Mesothelial cell of epicardium (in vitro differentiated cells): ENCODE measurements at regions not wholly inside any gene's neighbourhood (a gene's known extent, or its start where the extent isn't known, plus 50 kb on each side); places are given as distances from the start of the nearest gene placed in this dataset.

Experiments
- DNase-seq, 2 experiments: peaks; one replicate each; pipeline ENCODE4 v3.0.0; 2021; ENCODE audit warnings: low spot score in 2 of 2; ENCODE audit not compliant: unreplicated experiment in 2 of 2
- H3K27ac Mint-ChIP-seq: 2 replicates; pipeline ENCODE4 v1.8.0; 2021; ENCODE audit warnings: mixed read lengths
- H3K27me3 Mint-ChIP-seq: 2 replicates; pipeline ENCODE4 v1.8.0; 2021; ENCODE audit warnings: low read depth, mixed read lengths
- H3K36me3 Mint-ChIP-seq: 2 replicates; pipeline ENCODE4 v1.8.0; 2021; ENCODE audit warnings: mixed read lengths
- H3K4me1 Mint-ChIP-seq: 2 replicates; pipeline ENCODE4 v1.8.0; 2021; ENCODE audit warnings: mixed read lengths
- H3K4me3 Mint-ChIP-seq: 2 replicates; pipeline ENCODE4 v1.8.0; 2021; ENCODE audit warnings: mild to moderate bottlenecking, moderate library complexity, mixed read lengths
- H3K9me3 Mint-ChIP-seq: 2 replicates; pipeline ENCODE4 v1.8.0; 2021; ENCODE audit warnings: mixed read lengths
- CTCF ChIP-seq: fragments of 200-600 bp; sonication (generic); IDR thresholded peaks from one replicate; pipeline ENCODE4 v1.5.0; 2021; ENCODE audit warnings: antibody characterized with exemption; ENCODE audit not compliant: unreplicated experiment

DNA sequence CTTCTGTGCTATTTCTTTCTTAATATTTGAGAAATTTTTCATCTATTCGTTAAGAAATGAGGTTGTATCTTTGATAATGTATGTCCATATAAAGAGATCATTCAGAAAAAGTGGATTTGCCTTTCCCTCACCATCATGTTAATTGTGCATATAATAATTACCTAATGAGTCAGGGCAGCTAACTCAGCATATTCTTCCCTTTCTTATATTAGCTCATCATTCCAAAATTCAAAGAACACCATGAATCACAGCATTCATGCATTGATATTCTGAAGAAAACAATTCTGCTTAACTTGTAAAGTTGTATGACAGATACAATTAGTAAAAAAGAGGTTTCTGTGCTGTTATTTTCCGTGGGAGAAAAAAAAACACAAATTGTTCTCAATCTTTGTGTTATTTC lies 630.6 kb downstream of the TLE1 start:
- H3K27me3 Mint-ChIP-seq, result no peaks in the 10 kb centered on the region
- peaks cover 8% of the 10 kb centered on the region for H3K36me3 Mint-ChIP-seq
- H3K9me3 Mint-ChIP-seq, result peaks cover 31% of the 10 kb centered on the region
- no peak for DNase-seq
- no peaks in the 10 kb centered on the region for H3K4me1 Mint-ChIP-seq
- no peak overlapping the region for H3K4me3 Mint-ChIP-seq
- no peak overlapping the region for H3K27ac Mint-ChIP-seq
- no peak for TF ChIP-seq CTCF

DNA sequence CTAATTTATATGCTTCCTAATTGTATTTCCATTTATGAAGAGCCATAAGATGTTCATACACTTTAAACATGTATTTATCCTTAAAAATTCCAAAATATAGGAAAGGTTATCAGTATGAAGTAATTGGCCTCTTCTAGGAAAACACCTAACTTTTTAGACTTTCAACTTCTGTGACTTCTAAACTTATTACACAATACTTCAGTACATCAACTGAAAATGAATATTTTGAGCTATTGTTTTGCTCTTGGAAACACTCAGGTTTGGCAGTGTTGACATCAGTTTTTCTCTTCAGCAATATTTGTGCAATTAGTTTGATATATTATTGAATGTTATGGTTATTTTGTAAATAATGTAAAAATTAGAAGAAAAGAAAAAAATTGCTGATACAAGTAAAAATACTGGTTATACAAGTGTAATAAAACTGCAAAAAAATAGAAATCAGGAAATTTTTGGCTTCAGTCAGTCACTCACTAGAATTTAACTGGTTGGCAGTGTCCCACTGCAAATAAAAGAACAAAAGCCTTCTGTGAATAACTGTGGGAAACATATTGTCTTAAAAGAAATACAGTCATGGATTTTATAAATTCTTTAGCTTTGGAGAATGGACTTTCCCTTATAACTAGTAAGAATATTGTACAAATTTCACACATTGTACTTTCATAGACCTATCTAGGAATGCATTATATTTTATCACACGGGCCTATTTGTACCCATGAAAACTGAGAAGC lies 635.9 kb downstream of the TLE1 start:
- no peak for DNase-seq
- H3K36me3 Mint-ChIP-seq, result no peaks in the 10 kb centered on the region
- peaks cover 7% of the 10 kb centered on the region for H3K9me3 Mint-ChIP-seq
- H3K27me3 Mint-ChIP-seq, result no peaks in the 10 kb centered on the region
- no peaks in the 10 kb centered on the region for H3K4me1 Mint-ChIP-seq
- no peak for TF ChIP-seq CTCF
- no peak overlapping the region for H3K4me3 Mint-ChIP-seq
- no peak overlapping the region for H3K27ac Mint-ChIP-seq

- Mint-ChIP-seq H3K27me3 (no peaks in the 10 kb centered on the region), H3K4me3 (no peak overlapping the region), H3K36me3 (no peaks in the 10 kb centered on the region), H3K27ac (no peak overlapping the region), H3K4me1 (no peaks in the 10 kb centered on the region), H3K9me3 (peaks cover 7% of the 10 kb centered on the region)
- DNase-seq, result no peak
- no peak for TF ChIP-seq CTCF
Observed at GRCh38 chr9:81052846-81053245, 636.5 kb downstream of the TLE1 start.

DNA sequence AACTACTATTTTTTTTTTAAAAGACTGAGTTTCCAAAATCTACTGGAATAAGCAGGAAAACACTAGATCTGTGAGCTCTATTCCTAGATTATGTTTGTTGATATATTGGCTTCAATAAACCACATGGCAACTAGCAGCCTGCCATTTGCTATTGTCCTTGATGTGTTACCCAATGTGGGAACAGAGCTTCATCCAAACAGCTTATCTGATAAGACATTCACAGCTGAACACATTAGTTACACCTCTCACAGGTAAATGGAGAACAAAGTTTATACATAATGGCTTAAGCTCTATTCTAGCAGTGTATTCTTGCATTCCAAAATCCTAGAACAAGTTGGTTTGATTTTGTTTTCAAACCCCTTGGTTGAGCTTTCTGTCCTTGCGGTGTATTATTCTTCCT lies 642.1 kb downstream of the TLE1 start:
- DNase-seq, result no peak
- Mint-ChIP-seq H3K36me3 (no peaks in the 10 kb centered on the region), H3K27me3 (no peaks in the 10 kb centered on the region), H3K4me3 (no peak overlapping the region), H3K4me1 (no peaks in the 10 kb centered on the region), H3K9me3 (peaks cover 5% of the 10 kb centered on the region), H3K27ac (no peak overlapping the region)
- TF ChIP-seq CTCF, result no peak

DNA sequence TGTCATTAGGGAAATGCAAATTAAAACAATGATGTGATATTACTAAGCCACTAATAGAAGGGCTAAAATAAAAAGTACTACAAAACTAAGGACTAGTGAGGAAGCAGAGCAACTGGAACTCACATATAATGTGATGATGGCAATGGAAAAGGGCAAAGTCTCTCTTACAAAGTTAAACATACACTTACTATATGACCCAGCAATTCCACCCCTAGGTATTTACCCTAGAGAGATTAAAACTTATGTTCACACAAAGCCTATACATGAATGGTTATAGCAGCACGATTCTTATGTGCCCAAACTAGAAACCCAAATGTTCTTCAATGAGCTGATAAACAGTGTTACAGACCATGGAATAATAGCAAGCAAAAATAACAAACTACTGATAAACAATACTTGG lies 643.7 kb downstream of the TLE1 start:
- H3K9me3 Mint-ChIP-seq, result no peaks in the 10 kb centered on the region
- no peak for TF ChIP-seq CTCF
- no peaks in the 10 kb centered on the region for H3K27me3 Mint-ChIP-seq
- no peak overlapping the region for H3K4me3 Mint-ChIP-seq
- no peaks in the 10 kb centered on the region for H3K36me3 Mint-ChIP-seq
- no peak for DNase-seq
- no peaks in the 10 kb centered on the region for H3K4me1 Mint-ChIP-seq
- no peak overlapping the region for H3K27ac Mint-ChIP-seq

GRCh38 chr9:81037889-81038288 lies 651.5 kb downstream of the TLE1 start:
- H3K27ac Mint-ChIP-seq, result no peak overlapping the region
- no peak overlapping the region for H3K4me3 Mint-ChIP-seq
- no peaks in the 10 kb centered on the region for H3K9me3 Mint-ChIP-seq
- H3K27me3 Mint-ChIP-seq, result no peaks in the 10 kb centered on the region
- no peak for DNase-seq
- no peak for TF ChIP-seq CTCF
- peaks cover 32% of the 10 kb centered on the region for H3K4me1 Mint-ChIP-seq
- no peaks in the 10 kb centered on the region for H3K36me3 Mint-ChIP-seq
